ENCODE measurements at regions not wholly inside any gene's neighbourhood (a gene's known extent, or its start where the extent isn't known, plus 50 kb on each side); places are given as distances from the start of the nearest gene placed in this dataset.

DNA sequence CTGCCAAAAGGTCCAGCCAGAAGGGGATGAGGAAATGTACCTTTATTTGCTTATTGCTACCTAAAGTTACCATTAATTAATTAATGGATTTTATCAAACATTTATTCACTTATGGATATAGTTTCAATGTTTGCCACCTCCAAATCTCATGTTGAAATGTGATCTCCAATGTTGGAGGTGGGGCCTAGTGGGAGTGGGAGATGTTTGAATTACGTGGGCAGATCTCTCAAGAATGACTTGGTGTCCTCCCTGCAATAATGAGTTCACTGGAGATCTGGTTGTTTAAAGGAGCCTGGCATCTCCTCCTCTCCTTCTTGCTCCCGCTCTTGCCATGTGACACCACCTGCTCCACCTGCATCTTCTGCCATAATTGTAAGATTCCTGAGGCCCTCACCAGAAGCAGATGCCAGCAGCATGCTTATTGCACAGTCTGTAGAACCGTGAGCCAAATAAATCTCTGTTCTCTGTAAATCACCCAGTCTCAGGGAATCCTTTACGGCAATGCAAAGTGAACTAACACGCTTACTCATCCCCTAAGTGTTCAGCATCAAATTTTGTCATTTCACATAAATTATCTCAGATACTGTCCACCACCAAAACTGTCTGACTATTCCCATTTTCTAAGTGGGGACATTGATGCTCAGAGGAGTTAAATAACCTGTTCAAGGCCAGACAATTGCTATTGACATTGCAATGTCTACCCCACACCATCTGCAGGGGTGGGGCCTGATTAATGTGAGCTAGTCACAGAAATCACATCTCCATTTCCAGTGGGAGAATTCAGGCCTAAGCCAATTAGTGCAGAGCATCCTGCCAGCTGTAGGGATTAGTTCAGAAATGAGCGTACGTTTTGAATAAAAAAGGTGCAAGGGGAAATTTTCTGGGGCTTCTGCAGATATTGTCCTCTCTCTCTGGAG, 51.6 kb upstream of the SYN3 start:
- Histone ChIP-seq H3K27me3 (ENCODE audit: insufficient read depth, low read length, poor library complexity) (no peaks in the 10 kb centered on the region), H3K36me3 (ENCODE audit: insufficient read depth, low read length) (no peaks in the 10 kb centered on the region), H3K79me2 (ENCODE audit: insufficient read depth, low read length) (no peaks in the 10 kb centered on the region), H3K27ac (ENCODE audit: low read length) (no peak overlapping the region), H3K9me3 (ENCODE audit: insufficient read depth, low read length, severe bottlenecking) (no peaks in the 10 kb centered on the region), H3K9ac (ENCODE audit: low read depth, low read length) (no peak overlapping the region), H2AFZ (ENCODE audit: low read depth, low read length) (no peak overlapping the region), H4K20me1 (ENCODE audit: insufficient read depth, low read length) (no peaks in the 10 kb centered on the region), H3K4me2 (ENCODE audit: insufficient read depth, low read length) (no peak overlapping the region), H3K4me1 (ENCODE audit: insufficient read depth, low read length) (no peaks in the 10 kb centered on the region), H3K4me3 (ENCODE audit: low read depth in 1 of 2, low read length in 2 of 2) (no peak overlapping the region)
- ATAC-seq (ENCODE audit: insufficient read depth, low read depth) (no peak), DNase-seq (no peak)
- TF ChIP-seq CTCF (IDR thresholded peaks at IDR 0.05; ENCODE audit: borderline replicate concordance, extremely low read depth, low read length, poor library complexity, severe bottlenecking) (no peak), EZH2 (IDR thresholded peaks at IDR 0.05; ENCODE audit: borderline replicate concordance, low read depth, low read length, severe bottlenecking) (no peak)

DNA sequence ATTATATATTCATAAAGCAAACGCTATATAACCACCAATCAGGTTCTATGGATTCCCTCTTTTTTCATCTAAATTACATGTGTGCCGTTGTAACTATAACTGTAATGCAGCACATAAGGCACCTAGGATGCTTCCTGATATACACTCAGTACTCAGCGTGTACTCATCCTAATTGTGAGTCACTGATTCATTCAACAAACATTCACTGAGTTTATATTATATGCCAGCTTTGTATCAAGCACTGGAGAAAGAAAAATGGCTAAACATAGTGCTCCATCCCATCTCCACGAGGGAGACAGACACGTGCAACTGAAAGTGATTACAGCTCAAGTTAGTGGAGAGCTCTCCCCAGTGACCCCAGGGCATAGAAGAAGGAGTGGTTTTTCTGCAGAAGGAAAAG, 49.9 kb upstream of the SYN3 start:
- Histone ChIP-seq H3K36me3 (ENCODE audit: insufficient read depth, low read length) (no peaks in the 10 kb centered on the region), H3K79me2 (ENCODE audit: insufficient read depth, low read length) (no peaks in the 10 kb centered on the region), H3K4me1 (ENCODE audit: insufficient read depth, low read length) (no peaks in the 10 kb centered on the region), H3K27me3 (ENCODE audit: insufficient read depth, low read length, poor library complexity) (no peaks in the 10 kb centered on the region), H2AFZ (ENCODE audit: low read depth, low read length) (no peak overlapping the region), H3K9me3 (ENCODE audit: insufficient read depth, low read length, severe bottlenecking) (no peaks in the 10 kb centered on the region), H3K4me2 (ENCODE audit: insufficient read depth, low read length) (no peak overlapping the region), H4K20me1 (ENCODE audit: insufficient read depth, low read length) (no peaks in the 10 kb centered on the region), H3K27ac (ENCODE audit: low read length) (no peak overlapping the region), H3K4me3 (ENCODE audit: low read depth in 1 of 2, low read length in 2 of 2) (no peak overlapping the region), H3K9ac (ENCODE audit: low read depth, low read length) (no peak overlapping the region)
- TF ChIP-seq EZH2 (IDR thresholded peaks at IDR 0.05; ENCODE audit: borderline replicate concordance, low read depth, low read length, severe bottlenecking) (no peak), CTCF (IDR thresholded peaks at IDR 0.05; ENCODE audit: borderline replicate concordance, extremely low read depth, low read length, poor library complexity, severe bottlenecking) (no peak)
- no peak for DNase-seq
- ATAC-seq (ENCODE audit: insufficient read depth, low read depth) = no peak
